ENCODE measurements at regions not wholly inside any gene's neighbourhood (a gene's known extent, or its start where the extent isn't known, plus 50 kb on each side); places are given as distances from the start of the nearest gene placed in this dataset.

GRCh38 chr4:59517007-59517406, 1683.1 kb upstream of the ADGRL3 start:
- Histone ChIP-seq H3K4me1 (ENCODE audit: insufficient read depth) (peaks cover 3% of the 10 kb centered on the region), H3K4me2 (no peak overlapping the region), H3K27me3 (no peaks in the 10 kb centered on the region), H3K4me3 (no peak overlapping the region), H3K36me3 (replicated peaks; ENCODE audit: insufficient read depth, low read depth) (no peaks in the 10 kb centered on the region), H3K79me2 (no peaks in the 10 kb centered on the region), H2AFZ (no peak overlapping the region), H3K9me3 (ENCODE audit: low read depth) (no peaks in the 10 kb centered on the region), H3K9me2 (replicated peaks; ENCODE audit: insufficient read depth) (no peaks in the 10 kb centered on the region), H4K20me1 (ENCODE audit: insufficient read depth, poor library complexity, severe bottlenecking) (no peaks in the 10 kb centered on the region), H3K27ac (no peak overlapping the region)
- TF ChIP-seq EZH2phosphoT487 (IDR thresholded peaks at IDR 0.05; ENCODE audit: low read depth, severe bottlenecking, unreplicated experiment) (no peak), EZH2 (IDR thresholded peaks at IDR 0.05; ENCODE audit: borderline replicate concordance) (no peak), CTCF (IDR thresholded peaks at IDR 0.05; ENCODE audit: poor library complexity) (no peak)
- no peak for DNase-seq (ENCODE audit: low spot score)
- 91% methylated on average over 2 of the region's 2 CpGs for WGBS (ENCODE audit: low lambda C conversion rate, missing lambda C conversion rate)

- H3K27ac ChIP-seq: no peak overlapping the region
- no peaks in the 10 kb centered on the region for H3K79me2 ChIP-seq
- H3K4me2 ChIP-seq: peak overlapping the region; percentile 55
- no peaks in the 10 kb centered on the region for H3K9me2 ChIP-seq (replicated peaks; ENCODE audit: insufficient read depth)
- TF ChIP-seq EZH2 (IDR thresholded peaks at IDR 0.05; ENCODE audit: borderline replicate concordance): no peak
- no peak for TF ChIP-seq CTCF (IDR thresholded peaks at IDR 0.05; ENCODE audit: poor library complexity)
- no peak for TF ChIP-seq EZH2phosphoT487 (IDR thresholded peaks at IDR 0.05; ENCODE audit: low read depth, severe bottlenecking, unreplicated experiment)
- no peak overlapping the region for H2AFZ ChIP-seq
- H3K36me3 ChIP-seq (replicated peaks; ENCODE audit: insufficient read depth, low read depth): no peaks in the 10 kb centered on the region
- H4K20me1 ChIP-seq (ENCODE audit: insufficient read depth, poor library complexity, severe bottlenecking): no peaks in the 10 kb centered on the region
- DNase-seq (ENCODE audit: low spot score): no peak
- H3K9me3 ChIP-seq (ENCODE audit: low read depth): no peaks in the 10 kb centered on the region
- H3K27me3 ChIP-seq: no peaks in the 10 kb centered on the region
- no peak overlapping the region for H3K4me3 ChIP-seq
- peaks cover 3% of the 10 kb centered on the region for H3K4me1 ChIP-seq (ENCODE audit: insufficient read depth)
- 73% methylated on average over 20 of the region's 22 CpGs for WGBS (ENCODE audit: low lambda C conversion rate, missing lambda C conversion rate)
Measured at GRCh38 chr4:59518005-59518823, 1681.9 kb upstream of the ADGRL3 start.

GRCh38 chr4:59525885-59526284, 1674.2 kb upstream of the ADGRL3 start:
- Histone ChIP-seq H3K9me3 (ENCODE audit: low read depth) (no peaks in the 10 kb centered on the region), H2AFZ (no peak overlapping the region), H3K4me2 (no peak overlapping the region), H3K27me3 (no peaks in the 10 kb centered on the region), H3K9me2 (replicated peaks; ENCODE audit: insufficient read depth) (no peaks in the 10 kb centered on the region), H3K4me1 (ENCODE audit: insufficient read depth) (no peaks in the 10 kb centered on the region), H3K27ac (no peak overlapping the region), H3K36me3 (replicated peaks; ENCODE audit: insufficient read depth, low read depth) (no peaks in the 10 kb centered on the region), H3K79me2 (no peaks in the 10 kb centered on the region), H4K20me1 (ENCODE audit: insufficient read depth, poor library complexity, severe bottlenecking) (no peaks in the 10 kb centered on the region), H3K4me3 (no peak overlapping the region)
- TF ChIP-seq EZH2phosphoT487 (IDR thresholded peaks at IDR 0.05; ENCODE audit: low read depth, severe bottlenecking, unreplicated experiment) (no peak), CTCF (IDR thresholded peaks at IDR 0.05; ENCODE audit: poor library complexity) (no peak), EZH2 (IDR thresholded peaks at IDR 0.05; ENCODE audit: borderline replicate concordance) (no peak)
- DNase-seq (ENCODE audit: low spot score): no peak

Data from hepatocyte (in vitro differentiated cells).